OCI-LY7 (cell line): ENCODE measurements at regions not wholly inside any gene's neighbourhood (a gene's known extent, or its start where the extent isn't known, plus 50 kb on each side); places are given as distances from the start of the nearest gene placed in this dataset.

ENCODE experiments used
- CTCF ChIP-seq: fragments of 200-600 bp; sonication (generic); conservative IDR thresholded peaks from 2 replicates; pipeline ENCODE4 v1.5.1; 2014; ENCODE audit warnings: mild to moderate bottlenecking, antibody characterized with exemption, low read length, moderate library complexity, mixed read lengths
- EZH2phosphoT487 ChIP-seq: fragments of 200-600 bp; sonication (generic); IDR thresholded peaks from 2 replicates; pipeline ENCODE4 v1.6.1; 2018; ENCODE audit warnings: low read depth, borderline replicate concordance, mild to moderate bottlenecking, mixed run types, antibody characterized with exemption, low read length, moderate library complexity, mixed read lengths

DNA sequence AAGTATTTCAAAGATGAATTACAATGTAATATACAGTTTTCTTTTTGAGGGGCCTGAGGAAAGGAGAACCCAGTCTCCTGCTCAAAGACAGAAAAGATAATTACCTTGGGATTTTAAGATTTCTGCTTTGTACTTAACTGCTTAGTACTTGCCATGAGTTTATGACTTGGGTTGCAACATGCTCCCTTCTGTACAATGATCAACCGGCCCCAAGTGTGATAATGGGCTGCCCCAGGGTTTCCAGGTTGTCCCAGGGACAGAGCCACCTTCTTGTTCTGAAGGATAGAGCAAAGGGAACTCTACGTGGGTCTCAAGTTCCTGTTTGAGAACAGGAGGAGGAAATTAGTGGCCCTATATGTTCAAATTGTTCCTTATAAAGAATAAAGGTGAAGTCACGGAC is 104.8 kb downstream of the ABHD5 start:
- TF ChIP-seq CTCF (no peak), EZH2phosphoT487 (no peak)
